GM23338 (cell line): ENCODE measurements at regions not wholly inside any gene's neighbourhood (a gene's known extent, or its start where the extent isn't known, plus 50 kb on each side); places are given as distances from the start of the nearest gene placed in this dataset.

Source experiments
- ATAC-seq: fragments of 200-7000 bp; cut with Tn5 transposase; 3 replicates; pipeline ENCODE4 v1.9.1; 2020
- DNase-seq: peaks from one replicate; pipeline ENCODE4 v3.0.0-alpha.2; 2015; ENCODE audit warnings: low spot score
- H2AFZ ChIP-seq: fragments of 200-600 bp; sonication (generic); 2 replicates; pipeline ENCODE4 v1.8.0; 2016; ENCODE audit warnings: antibody characterized with exemption, mild to moderate bottlenecking, moderate library complexity
- H3F3A ChIP-seq: fragments of 200-600 bp; sonication (generic); replicated peaks from 2 replicates; pipeline ENCODE4 v1.8.0; 2017; ENCODE audit warnings: antibody characterized with exemption, mixed run types, low read depth
- H3K27ac ChIP-seq: fragments of 200-600 bp; sonication (generic); 2 replicates; pipeline ENCODE4 v1.6.1; 2016; ENCODE audit warnings: low read depth
- H3K27me3 ChIP-seq: fragments of 200-600 bp; sonication (generic); 2 replicates; pipeline ENCODE4 v1.8.0; 2016; ENCODE audit warnings: mild to moderate bottlenecking, mixed run types, moderate library complexity; ENCODE audit not compliant: insufficient read depth
- H3K36me3 ChIP-seq: fragments of 200-600 bp; sonication (generic); 2 replicates; pipeline ENCODE4 v1.8.0; 2016; ENCODE audit warnings: mild to moderate bottlenecking; ENCODE audit not compliant: insufficient read depth
- H3K4me1 ChIP-seq: fragments of 200-600 bp; sonication (generic); 2 replicates; pipeline ENCODE4 v1.8.0; 2016; ENCODE audit warnings: mild to moderate bottlenecking, moderate library complexity; ENCODE audit not compliant: insufficient read depth
- H3K4me2 ChIP-seq: fragments of 200-600 bp; sonication (generic); 2 replicates; pipeline ENCODE4 v1.7.1; 2017; ENCODE audit warnings: mixed run types
- H3K4me3 ChIP-seq: fragments of 200-600 bp; sonication (generic); 2 replicates; pipeline ENCODE4 v1.6.1; 2016; ENCODE audit warnings: mixed run types
- H3K79me2 ChIP-seq: fragments of 200-600 bp; sonication (generic); replicated peaks from 2 replicates; pipeline ENCODE4 v1.8.0; 2017; ENCODE audit warnings: mild to moderate bottlenecking; ENCODE audit not compliant: insufficient read depth
- H3K9me2 ChIP-seq: fragments of 200-600 bp; sonication (generic); 2 replicates; pipeline ENCODE4 v1.8.0; 2017; ENCODE audit not compliant: insufficient read depth
- H4K20me1 ChIP-seq: fragments of 200-600 bp; sonication (generic); replicated peaks from 2 replicates; pipeline ENCODE4 v1.8.0; 2017; ENCODE audit warnings: mild to moderate bottlenecking; ENCODE audit not compliant: insufficient read depth
- H3K27ac Mint-ChIP-seq: 2 replicates; pipeline ENCODE4 v1.8.0; 2020; ENCODE audit warnings: inconsistent platforms, mild to moderate bottlenecking, moderate library complexity, mixed read lengths
- H3K27me3 Mint-ChIP-seq: 3 replicates; pipeline ENCODE4 v1.8.0; 2022; ENCODE audit warnings: low read depth, mild to moderate bottlenecking, moderate library complexity, mixed read lengths, inconsistent platforms; ENCODE audit not compliant: insufficient read depth, poor library complexity
- H3K36me3 Mint-ChIP-seq: 3 replicates; pipeline ENCODE4 v1.8.0; 2021; ENCODE audit warnings: low read depth, mild to moderate bottlenecking, inconsistent platforms, moderate library complexity, mixed read lengths
- H3K4me1 Mint-ChIP-seq: 3 replicates; pipeline ENCODE4 v1.8.0; 2020; ENCODE audit warnings: mild to moderate bottlenecking, inconsistent platforms, mixed read lengths
- H3K4me3 Mint-ChIP-seq: 3 replicates; pipeline ENCODE4 v1.8.0; 2021; ENCODE audit warnings: moderate library complexity, mild to moderate bottlenecking, inconsistent platforms, mixed read lengths
- H3K9me3 Mint-ChIP-seq: 3 replicates; pipeline ENCODE4 v1.8.0; 2020; ENCODE audit warnings: moderate library complexity, mild to moderate bottlenecking, inconsistent platforms, mixed read lengths
- POLR2AphosphoS5 ChIP-seq: IDR thresholded peaks from 2 replicates; pipeline ENCODE4 v1.6.1; 2016; ENCODE audit warnings: antibody characterized with exemption, low read depth
- ZNF114 ChIP-seq: fragments of 250-450 bp; sonication (Bioruptor Pico); IDR thresholded peaks from 2 replicates; pipeline ENCODE4 v1.5.0; 2020; ENCODE audit warnings: mild to moderate bottlenecking, moderate library complexity
- TF ChIP-seq, protein P1 (sequence below): fragments of 250-450 bp; sonication (Bioruptor Pico); IDR thresholded peaks from 2 replicates; pipeline ENCODE4 v1.5.0; 2020; ENCODE audit warnings: mild to moderate bottlenecking, moderate library complexity
- TF ChIP-seq, protein P2 (sequence below), 2 experiments: fragments of 200-600 bp in 1 of 2; sonication (generic) in 1 of 2; conservative IDR thresholded peaks; 2 replicates each; pipeline versions ENCODE4 v1.5.1 to v1.6.1; 2016 to 2017; ENCODE audit warnings: antibody characterized with exemption in 2 of 2, low read depth in 2 of 2, mild to moderate bottlenecking in 2 of 2, moderate library complexity in 1 of 2

DNA sequence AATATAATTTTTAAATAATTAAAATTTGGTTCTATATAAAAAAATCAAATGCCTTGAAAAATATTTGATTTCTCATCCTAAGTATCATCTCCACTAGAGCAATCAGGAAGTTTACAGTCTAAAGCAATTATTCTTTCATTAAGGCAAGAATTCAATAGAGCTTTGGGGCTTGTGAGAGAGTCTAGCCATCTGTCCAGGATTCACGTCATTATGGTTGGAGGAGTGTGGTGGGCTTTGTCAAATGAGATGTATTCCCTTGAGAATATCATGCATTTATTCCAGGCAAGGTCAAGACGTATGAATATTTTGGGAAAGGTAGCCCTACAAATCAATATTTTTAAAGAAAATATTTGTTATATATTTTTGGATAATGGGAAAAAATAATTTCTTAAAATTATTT is 132.4 kb downstream of the ELOVL4 start (continued):
- TF ChIP-seq, protein P1, sequence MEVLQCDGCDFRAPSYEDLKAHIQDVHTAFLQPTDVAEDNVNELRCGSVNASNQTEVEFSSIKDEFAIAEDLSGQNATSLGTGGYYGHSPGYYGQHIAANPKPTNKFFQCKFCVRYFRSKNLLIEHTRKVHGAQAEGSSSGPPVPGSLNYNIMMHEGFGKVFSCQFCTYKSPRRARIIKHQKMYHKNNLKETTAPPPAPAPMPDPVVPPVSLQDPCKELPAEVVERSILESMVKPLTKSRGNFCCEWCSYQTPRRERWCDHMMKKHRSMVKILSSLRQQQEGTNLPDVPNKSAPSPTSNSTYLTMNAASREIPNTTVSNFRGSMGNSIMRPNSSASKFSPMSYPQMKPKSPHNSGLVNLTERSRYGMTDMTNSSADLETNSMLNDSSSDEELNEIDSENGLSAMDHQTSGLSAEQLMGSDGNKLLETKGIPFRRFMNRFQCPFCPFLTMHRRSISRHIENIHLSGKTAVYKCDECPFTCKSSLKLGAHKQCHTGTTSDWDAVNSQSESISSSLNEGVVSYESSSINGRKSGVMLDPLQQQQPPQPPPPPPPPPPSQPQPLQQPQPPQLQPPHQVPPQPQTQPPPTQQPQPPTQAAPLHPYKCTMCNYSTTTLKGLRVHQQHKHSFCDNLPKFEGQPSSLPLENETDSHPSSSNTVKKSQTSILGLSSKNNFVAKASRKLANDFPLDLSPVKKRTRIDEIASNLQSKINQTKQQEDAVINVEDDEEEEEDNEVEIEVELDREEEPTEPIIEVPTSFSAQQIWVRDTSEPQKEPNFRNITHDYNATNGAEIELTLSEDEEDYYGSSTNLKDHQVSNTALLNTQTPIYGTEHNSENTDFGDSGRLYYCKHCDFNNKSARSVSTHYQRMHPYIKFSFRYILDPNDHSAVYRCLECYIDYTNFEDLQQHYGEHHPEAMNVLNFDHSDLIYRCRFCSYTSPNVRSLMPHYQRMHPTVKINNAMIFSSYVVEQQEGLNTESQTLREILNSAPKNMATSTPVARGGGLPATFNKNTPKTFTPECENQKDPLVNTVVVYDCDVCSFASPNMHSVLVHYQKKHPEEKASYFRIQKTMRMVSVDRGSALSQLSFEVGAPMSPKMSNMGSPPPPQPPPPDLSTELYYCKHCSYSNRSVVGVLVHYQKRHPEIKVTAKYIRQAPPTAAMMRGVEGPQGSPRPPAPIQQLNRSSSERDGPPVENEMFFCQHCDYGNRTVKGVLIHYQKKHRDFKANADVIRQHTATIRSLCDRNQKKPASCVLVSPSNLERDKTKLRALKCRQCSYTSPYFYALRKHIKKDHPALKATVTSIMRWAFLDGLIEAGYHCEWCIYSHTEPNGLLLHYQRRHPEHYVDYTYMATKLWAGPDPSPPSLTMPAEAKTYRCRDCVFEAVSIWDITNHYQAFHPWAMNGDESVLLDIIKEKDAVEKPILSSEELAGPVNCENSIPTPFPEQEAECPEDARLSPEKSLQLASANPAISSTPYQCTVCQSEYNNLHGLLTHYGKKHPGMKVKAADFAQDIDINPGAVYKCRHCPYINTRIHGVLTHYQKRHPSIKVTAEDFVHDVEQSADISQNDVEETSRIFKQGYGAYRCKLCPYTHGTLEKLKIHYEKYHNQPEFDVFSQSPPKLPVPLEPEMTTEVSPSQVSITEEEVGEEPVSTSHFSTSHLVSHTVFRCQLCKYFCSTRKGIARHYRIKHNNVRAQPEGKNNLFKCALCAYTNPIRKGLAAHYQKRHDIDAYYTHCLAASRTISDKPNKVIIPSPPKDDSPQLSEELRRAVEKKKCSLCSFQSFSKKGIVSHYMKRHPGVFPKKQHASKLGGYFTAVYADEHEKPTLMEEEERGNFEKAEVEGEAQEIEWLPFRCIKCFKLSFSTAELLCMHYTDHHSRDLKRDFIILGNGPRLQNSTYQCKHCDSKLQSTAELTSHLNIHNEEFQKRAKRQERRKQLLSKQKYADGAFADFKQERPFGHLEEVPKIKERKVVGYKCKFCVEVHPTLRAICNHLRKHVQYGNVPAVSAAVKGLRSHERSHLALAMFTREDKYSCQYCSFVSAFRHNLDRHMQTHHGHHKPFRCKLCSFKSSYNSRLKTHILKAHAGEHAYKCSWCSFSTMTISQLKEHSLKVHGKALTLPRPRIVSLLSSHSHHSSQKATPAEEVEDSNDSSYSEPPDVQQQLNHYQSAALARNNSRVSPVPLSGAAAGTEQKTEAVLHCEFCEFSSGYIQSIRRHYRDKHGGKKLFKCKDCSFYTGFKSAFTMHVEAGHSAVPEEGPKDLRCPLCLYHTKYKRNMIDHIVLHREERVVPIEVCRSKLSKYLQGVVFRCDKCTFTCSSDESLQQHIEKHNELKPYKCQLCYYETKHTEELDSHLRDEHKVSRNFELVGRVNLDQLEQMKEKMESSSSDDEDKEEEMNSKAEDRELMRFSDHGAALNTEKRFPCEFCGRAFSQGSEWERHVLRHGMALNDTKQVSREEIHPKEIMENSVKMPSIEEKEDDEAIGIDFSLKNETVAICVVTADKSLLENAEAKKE (CRISPR knock-in tag): no peak
- TF ChIP-seq ZNF114 (CRISPR knock-in tag): no peak

DNA sequence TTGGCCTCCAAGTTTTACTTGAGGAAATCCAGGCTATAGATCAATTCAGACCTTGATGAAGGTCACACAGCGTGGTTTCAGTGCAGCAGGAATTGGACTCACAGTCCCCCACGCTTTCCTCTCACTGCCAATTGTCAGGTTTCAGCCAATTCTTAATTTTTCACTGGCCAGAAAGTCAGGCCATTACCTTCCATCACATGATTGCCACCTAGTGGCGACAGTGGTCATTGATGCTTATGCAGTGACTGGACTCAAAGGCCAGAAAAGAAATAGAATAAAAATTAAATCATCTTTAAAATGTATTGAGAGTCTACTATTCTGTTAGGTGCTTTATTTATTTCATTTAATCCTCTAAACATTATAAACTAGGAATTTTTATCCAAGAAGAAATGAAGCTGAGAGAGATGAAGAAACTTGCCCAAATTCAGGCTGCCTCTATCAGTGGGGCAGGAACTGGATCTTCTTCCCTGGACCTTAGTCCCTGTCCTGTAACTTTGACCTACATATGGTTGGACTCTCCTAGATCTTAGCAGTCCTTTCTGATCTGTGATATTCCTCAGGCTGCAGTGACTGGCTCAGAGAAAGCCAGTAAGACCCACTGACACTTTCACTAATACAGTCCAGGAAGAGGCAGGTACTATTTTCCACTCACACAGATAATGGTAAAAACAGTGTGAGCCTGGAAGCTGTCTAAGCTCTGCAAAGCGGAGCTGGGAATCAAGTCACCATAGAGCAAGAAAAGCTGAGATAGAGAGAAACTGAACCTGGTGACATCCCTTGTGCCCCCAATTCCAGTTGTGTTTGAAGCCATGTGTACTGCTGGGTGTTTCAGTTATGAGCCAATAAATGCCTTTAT is 133.3 kb downstream of the ELOVL4 start:
- H3K4me1 ChIP-seq: peaks cover 9% of the 10 kb centered on the region; the same call in 1 of the 2 replicates
- Mint-ChIP-seq H3K36me3 (no peaks in the 10 kb centered on the region), H3K9me3 (peaks cover 3% of the 10 kb centered on the region; the same call in 2 of the 3 replicates), H3K27ac (no peak overlapping the region), H3K4me3 (no peak overlapping the region), H3K27me3 (no peaks in the 10 kb centered on the region), H3K4me1 (peaks cover 24% of the 10 kb centered on the region)
- no peaks in the 10 kb centered on the region for H3F3A ChIP-seq
- no peaks in the 10 kb centered on the region for H4K20me1 ChIP-seq
- no peaks in the 10 kb centered on the region for H3K79me2 ChIP-seq
- no peaks in the 10 kb centered on the region for H3K36me3 ChIP-seq
- H3K27me3 ChIP-seq: no peaks in the 10 kb centered on the region
- no peak overlapping the region for H3K27ac ChIP-seq
- H3K9me2 ChIP-seq: no peaks in the 10 kb centered on the region
- no peak overlapping the region for H3K4me3 ChIP-seq
- DNase-seq (peak; percentile 81), ATAC-seq (peak; percentile 67)
- no peak overlapping the region for H2AFZ ChIP-seq
- TF ChIP-seq, protein P2, sequence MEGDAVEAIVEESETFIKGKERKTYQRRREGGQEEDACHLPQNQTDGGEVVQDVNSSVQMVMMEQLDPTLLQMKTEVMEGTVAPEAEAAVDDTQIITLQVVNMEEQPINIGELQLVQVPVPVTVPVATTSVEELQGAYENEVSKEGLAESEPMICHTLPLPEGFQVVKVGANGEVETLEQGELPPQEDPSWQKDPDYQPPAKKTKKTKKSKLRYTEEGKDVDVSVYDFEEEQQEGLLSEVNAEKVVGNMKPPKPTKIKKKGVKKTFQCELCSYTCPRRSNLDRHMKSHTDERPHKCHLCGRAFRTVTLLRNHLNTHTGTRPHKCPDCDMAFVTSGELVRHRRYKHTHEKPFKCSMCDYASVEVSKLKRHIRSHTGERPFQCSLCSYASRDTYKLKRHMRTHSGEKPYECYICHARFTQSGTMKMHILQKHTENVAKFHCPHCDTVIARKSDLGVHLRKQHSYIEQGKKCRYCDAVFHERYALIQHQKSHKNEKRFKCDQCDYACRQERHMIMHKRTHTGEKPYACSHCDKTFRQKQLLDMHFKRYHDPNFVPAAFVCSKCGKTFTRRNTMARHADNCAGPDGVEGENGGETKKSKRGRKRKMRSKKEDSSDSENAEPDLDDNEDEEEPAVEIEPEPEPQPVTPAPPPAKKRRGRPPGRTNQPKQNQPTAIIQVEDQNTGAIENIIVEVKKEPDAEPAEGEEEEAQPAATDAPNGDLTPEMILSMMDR (conservative IDR thresholded peaks at IDR 0.05; ENCODE audit: low read depth in 2 of 2): peak; percentile 90 to 92
- TF ChIP-seq POLR2AphosphoS5: no peak
- no peak overlapping the region for H3K4me2 ChIP-seq
